H1 (cell line): ENCODE measurements at regions not wholly inside any gene's neighbourhood (a gene's known extent, or its start where the extent isn't known, plus 50 kb on each side); places are given as distances from the start of the nearest gene placed in this dataset.

Source experiments
- BRCA1 ChIP-seq: IDR thresholded peaks from 2 replicates; pipeline ENCODE4 v1.6.1; 2012; ENCODE audit warnings: low read depth, low read length, improper control_type of control experiment
- CBX5 ChIP-seq: fragments of 300-800, 300-1000 bp; sonication (generic); IDR thresholded peaks from 2 replicates; pipeline ENCODE4 v1.7.1; 2016; ENCODE audit warnings: antibody characterized with exemption, low read length, low read depth
- EGR1 ChIP-seq: IDR thresholded peaks from 2 replicates; pipeline ENCODE4 v1.6.1; 2011; ENCODE audit warnings: low read depth, low read length, borderline replicate concordance
- GTF2F1 ChIP-seq: IDR thresholded peaks from 2 replicates; pipeline ENCODE4 v1.6.1; 2012; ENCODE audit warnings: low read depth, low read length, improper control_type of control experiment, borderline replicate concordance
- HDAC6 ChIP-seq: IDR thresholded peaks from one replicate; pipeline ENCODE4 v1.7.1; 2012; ENCODE audit warnings: low read depth, mild to moderate bottlenecking, inconsistent platforms, low read length, moderate library complexity
- KDM4A ChIP-seq: IDR thresholded peaks from one replicate; pipeline ENCODE4 v1.7.1; 2012; ENCODE audit warnings: low read depth, mild to moderate bottlenecking, moderate library complexity, low read length, inconsistent platforms; ENCODE audit not compliant: severe bottlenecking
- POU5F1 ChIP-seq: IDR thresholded peaks from 2 replicates; pipeline ENCODE4 v1.6.1; 2011; ENCODE audit warnings: low read depth, mild to moderate bottlenecking, low read length, moderate library complexity
- RBBP5 ChIP-seq: IDR thresholded peaks from 2 replicates; pipeline ENCODE4 v1.7.1; 2012; ENCODE audit warnings: low read depth, mild to moderate bottlenecking, inconsistent platforms, low read length, moderate library complexity, borderline replicate concordance
- RFX5 ChIP-seq: IDR thresholded peaks from 2 replicates; pipeline ENCODE4 v1.6.1; 2011; ENCODE audit warnings: low read depth, low read length, improper control_type of control experiment, borderline replicate concordance
- SIRT6 ChIP-seq: IDR thresholded peaks from one replicate; pipeline ENCODE4 v1.7.1; 2012; ENCODE audit warnings: low read length, inconsistent platforms
- SP4 ChIP-seq: IDR thresholded peaks from 2 replicates; pipeline ENCODE4 v1.6.1; 2012; ENCODE audit warnings: low read length, inconsistent platforms
- TAF1 ChIP-seq: IDR thresholded peaks from 2 replicates; pipeline ENCODE4 v1.6.1; 2011; ENCODE audit warnings: mild to moderate bottlenecking, low read depth, low read length
- YY1 ChIP-seq: IDR thresholded peaks from 2 replicates; pipeline ENCODE4 v1.6.1; 2011; ENCODE audit warnings: low read depth, mild to moderate bottlenecking, low read length
- TF ChIP-seq, protein P1 (sequence below): fragments of 300-600 bp; sonication (generic); IDR thresholded peaks from 2 replicates; pipeline ENCODE4 v1.7.1; 2012; ENCODE audit warnings: low read length, moderate library complexity, mild to moderate bottlenecking, inconsistent platforms; ENCODE audit not compliant: insufficient replicate concordance

DNA sequence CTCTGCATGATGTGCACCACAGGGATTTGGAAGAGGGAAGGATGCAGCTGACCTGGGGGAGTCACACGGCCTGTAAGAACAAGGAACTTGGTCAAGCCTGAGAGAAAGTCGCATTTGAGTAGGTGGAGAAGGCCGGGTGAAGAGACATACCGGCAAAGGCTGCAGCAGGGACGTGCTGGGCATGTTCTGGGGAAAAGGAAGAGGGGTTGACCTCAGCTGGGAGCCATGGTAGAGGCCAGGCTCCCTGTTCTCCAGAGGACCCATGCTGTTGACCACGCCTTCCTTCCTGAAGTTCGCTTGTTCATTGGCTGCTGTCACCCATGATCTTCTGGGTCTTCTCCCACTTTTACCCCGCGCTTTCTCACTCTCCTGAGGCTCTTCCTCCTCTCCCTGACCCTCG is 84.5 kb downstream of the HTR5A start (continued):
- TF ChIP-seq, protein P1, sequence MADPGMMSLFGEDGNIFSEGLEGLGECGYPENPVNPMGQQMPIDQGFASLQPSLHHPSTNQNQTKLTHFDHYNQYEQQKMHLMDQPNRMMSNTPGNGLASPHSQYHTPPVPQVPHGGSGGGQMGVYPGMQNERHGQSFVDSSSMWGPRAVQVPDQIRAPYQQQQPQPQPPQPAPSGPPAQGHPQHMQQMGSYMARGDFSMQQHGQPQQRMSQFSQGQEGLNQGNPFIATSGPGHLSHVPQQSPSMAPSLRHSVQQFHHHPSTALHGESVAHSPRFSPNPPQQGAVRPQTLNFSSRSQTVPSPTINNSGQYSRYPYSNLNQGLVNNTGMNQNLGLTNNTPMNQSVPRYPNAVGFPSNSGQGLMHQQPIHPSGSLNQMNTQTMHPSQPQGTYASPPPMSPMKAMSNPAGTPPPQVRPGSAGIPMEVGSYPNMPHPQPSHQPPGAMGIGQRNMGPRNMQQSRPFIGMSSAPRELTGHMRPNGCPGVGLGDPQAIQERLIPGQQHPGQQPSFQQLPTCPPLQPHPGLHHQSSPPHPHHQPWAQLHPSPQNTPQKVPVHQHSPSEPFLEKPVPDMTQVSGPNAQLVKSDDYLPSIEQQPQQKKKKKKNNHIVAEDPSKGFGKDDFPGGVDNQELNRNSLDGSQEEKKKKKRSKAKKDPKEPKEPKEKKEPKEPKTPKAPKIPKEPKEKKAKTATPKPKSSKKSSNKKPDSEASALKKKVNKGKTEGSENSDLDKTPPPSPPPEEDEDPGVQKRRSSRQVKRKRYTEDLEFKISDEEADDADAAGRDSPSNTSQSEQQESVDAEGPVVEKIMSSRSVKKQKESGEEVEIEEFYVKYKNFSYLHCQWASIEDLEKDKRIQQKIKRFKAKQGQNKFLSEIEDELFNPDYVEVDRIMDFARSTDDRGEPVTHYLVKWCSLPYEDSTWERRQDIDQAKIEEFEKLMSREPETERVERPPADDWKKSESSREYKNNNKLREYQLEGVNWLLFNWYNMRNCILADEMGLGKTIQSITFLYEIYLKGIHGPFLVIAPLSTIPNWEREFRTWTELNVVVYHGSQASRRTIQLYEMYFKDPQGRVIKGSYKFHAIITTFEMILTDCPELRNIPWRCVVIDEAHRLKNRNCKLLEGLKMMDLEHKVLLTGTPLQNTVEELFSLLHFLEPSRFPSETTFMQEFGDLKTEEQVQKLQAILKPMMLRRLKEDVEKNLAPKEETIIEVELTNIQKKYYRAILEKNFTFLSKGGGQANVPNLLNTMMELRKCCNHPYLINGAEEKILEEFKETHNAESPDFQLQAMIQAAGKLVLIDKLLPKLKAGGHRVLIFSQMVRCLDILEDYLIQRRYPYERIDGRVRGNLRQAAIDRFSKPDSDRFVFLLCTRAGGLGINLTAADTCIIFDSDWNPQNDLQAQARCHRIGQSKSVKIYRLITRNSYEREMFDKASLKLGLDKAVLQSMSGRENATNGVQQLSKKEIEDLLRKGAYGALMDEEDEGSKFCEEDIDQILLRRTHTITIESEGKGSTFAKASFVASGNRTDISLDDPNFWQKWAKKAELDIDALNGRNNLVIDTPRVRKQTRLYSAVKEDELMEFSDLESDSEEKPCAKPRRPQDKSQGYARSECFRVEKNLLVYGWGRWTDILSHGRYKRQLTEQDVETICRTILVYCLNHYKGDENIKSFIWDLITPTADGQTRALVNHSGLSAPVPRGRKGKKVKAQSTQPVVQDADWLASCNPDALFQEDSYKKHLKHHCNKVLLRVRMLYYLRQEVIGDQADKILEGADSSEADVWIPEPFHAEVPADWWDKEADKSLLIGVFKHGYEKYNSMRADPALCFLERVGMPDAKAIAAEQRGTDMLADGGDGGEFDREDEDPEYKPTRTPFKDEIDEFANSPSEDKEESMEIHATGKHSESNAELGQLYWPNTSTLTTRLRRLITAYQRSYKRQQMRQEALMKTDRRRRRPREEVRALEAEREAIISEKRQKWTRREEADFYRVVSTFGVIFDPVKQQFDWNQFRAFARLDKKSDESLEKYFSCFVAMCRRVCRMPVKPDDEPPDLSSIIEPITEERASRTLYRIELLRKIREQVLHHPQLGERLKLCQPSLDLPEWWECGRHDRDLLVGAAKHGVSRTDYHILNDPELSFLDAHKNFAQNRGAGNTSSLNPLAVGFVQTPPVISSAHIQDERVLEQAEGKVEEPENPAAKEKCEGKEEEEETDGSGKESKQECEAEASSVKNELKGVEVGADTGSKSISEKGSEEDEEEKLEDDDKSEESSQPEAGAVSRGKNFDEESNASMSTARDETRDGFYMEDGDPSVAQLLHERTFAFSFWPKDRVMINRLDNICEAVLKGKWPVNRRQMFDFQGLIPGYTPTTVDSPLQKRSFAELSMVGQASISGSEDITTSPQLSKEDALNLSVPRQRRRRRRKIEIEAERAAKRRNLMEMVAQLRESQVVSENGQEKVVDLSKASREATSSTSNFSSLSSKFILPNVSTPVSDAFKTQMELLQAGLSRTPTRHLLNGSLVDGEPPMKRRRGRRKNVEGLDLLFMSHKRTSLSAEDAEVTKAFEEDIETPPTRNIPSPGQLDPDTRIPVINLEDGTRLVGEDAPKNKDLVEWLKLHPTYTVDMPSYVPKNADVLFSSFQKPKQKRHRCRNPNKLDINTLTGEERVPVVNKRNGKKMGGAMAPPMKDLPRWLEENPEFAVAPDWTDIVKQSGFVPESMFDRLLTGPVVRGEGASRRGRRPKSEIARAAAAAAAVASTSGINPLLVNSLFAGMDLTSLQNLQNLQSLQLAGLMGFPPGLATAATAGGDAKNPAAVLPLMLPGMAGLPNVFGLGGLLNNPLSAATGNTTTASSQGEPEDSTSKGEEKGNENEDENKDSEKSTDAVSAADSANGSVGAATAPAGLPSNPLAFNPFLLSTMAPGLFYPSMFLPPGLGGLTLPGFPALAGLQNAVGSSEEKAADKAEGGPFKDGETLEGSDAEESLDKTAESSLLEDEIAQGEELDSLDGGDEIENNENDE = no peak
- no peak for TF ChIP-seq GTF2F1
- no peak for TF ChIP-seq EGR1
- TF ChIP-seq RFX5 = no peak
- no peak for TF ChIP-seq RBBP5
- TF ChIP-seq SIRT6 = no peak
- no peak for TF ChIP-seq SP4
- no peak for TF ChIP-seq TAF1
- no peak for TF ChIP-seq CBX5
- no peak for TF ChIP-seq YY1
- no peak for TF ChIP-seq BRCA1
- no peak for TF ChIP-seq KDM4A
- TF ChIP-seq HDAC6 = no peak
- no peak for TF ChIP-seq POU5F1
